Lung (tissue), 11 donors: ENCODE measurements at regions not wholly inside any gene's neighbourhood (a gene's known extent, or its start where the extent isn't known, plus 50 kb on each side); places are given as distances from the start of the nearest gene placed in this dataset.

Experiments
- ATAC-seq: fragments of 200-7000 bp; cut with Tn5 transposase; one replicate; pipeline ENCODE4 v1.9.1; 2020; ENCODE audit warnings: moderate number of reproducible peaks; ENCODE audit not compliant: insufficient read depth, low FRiP score
- DNase-seq, 3 donors: peaks; one replicate each; pipeline ENCODE4 v3.0.0-alpha.2; 2013 to 2017
- H3K27ac ChIP-seq, 2 donors: one replicate each; pipeline ENCODE4 v1.5.1; 2013; ENCODE audit warnings: mild to moderate bottlenecking in 2 of 2, moderate library complexity in 2 of 2, control low read depth in 1 of 2, inconsistent platforms in 1 of 2, low read depth in 1 of 2, low read length in 1 of 2
- H3K27me3 ChIP-seq, 3 donors: one replicate each; pipeline ENCODE4 v1.5.1; 2013; ENCODE audit warnings: low read length in 2 of 3; ENCODE audit not compliant: control insufficient read depth in 3 of 3, insufficient read depth in 3 of 3
- H3K36me3 ChIP-seq, 4 donors: one replicate each; pipeline ENCODE4 v1.5.1; 2013; ENCODE audit warnings: low read length in 4 of 4, mild to moderate bottlenecking in 1 of 4, moderate library complexity in 1 of 4; ENCODE audit not compliant: control insufficient read depth in 4 of 4, insufficient read depth in 4 of 4
- H3K4me1 ChIP-seq, 5 donors: one replicate each; pipeline ENCODE4 v1.5.1; 2013; ENCODE audit warnings: low read length in 5 of 5, mild to moderate bottlenecking in 2 of 5, moderate library complexity in 1 of 5; ENCODE audit not compliant: control insufficient read depth in 5 of 5, insufficient read depth in 5 of 5
- H3K4me3 ChIP-seq: one replicate; pipeline ENCODE4 v1.5.1; 2013; ENCODE audit warnings: mild to moderate bottlenecking, control low read depth, moderate library complexity
- H3K9ac ChIP-seq, 2 donors: one replicate each; pipeline ENCODE4 v1.5.1; 2013; ENCODE audit warnings: low read length in 2 of 2, control low read depth in 1 of 2; ENCODE audit not compliant: insufficient read depth in 1 of 2
- H3K9me3 ChIP-seq, 4 donors: one replicate each; pipeline ENCODE4 v1.5.1; 2013; ENCODE audit warnings: low read length in 3 of 4, mild to moderate bottlenecking in 1 of 4, moderate library complexity in 1 of 4; ENCODE audit not compliant: control insufficient read depth in 4 of 4, insufficient read depth in 3 of 4
- CTCF ChIP-seq: IDR thresholded peaks from 2 replicates; pipeline ENCODE4 v1.5.1; 2012; ENCODE audit warnings: mild to moderate bottlenecking; ENCODE audit errors: control extremely low read depth, extremely low read depth
- WGBS, 2 donors: extraction: QIAGEN DNeasy Blood & Tissue Kit; methylation state at CpG; one replicate each; pipeline ENCODE4 v1.1.7; 2013; 5-methylcytosine and 5-hydroxymethylcytosine counted together
- donor health status: control.
- donor health status: control.
- donor health status: Bipolar disorder and iron deficiency.
- donor health status: healthy.
- donor health status: DM: yes; HTN: yes; CAD: no.

GRCh38 chr4:97386969-97387368 is 756.3 kb downstream of the STPG2 start:
- Histone ChIP-seq H3K4me1 (no peaks in the 10 kb centered on the region), H3K4me3 (no peak overlapping the region), H3K9me3 (peaks cover 0 to 5% (median 1%) of the 10 kb centered on the region in 4 donors), H3K27me3 (no peaks in the 10 kb centered on the region), H3K9ac (no peak overlapping the region), H3K27ac (no peak overlapping the region), H3K36me3 (no peaks in the 10 kb centered on the region)
- DNase-seq (no peak), ATAC-seq (no peak)
- no peak for TF ChIP-seq CTCF

- Histone ChIP-seq H3K4me1 (no peaks in the 10 kb centered on the region), H3K4me3 (no peak overlapping the region), H3K27me3 (no peaks in the 10 kb centered on the region), H3K9me3 (peaks cover 0 to 13% (median 0%) of the 10 kb centered on the region in 4 donors), H3K9ac (no peak overlapping the region), H3K36me3 (no peaks in the 10 kb centered on the region), H3K27ac (no peak overlapping the region)
- no peak for DNase-seq
- ATAC-seq: no peak
- 66 to 67% methylated on average over 1 of the region's 1 CpG for WGBS, 2 donors
- TF ChIP-seq CTCF: no peak
Measured at GRCh38 chr4:97394653-97395052, 748.6 kb downstream of the STPG2 start.

GRCh38 chr4:97396097-97396496 is 747.2 kb downstream of the STPG2 start:
- Histone ChIP-seq H3K27me3 (no peaks in the 10 kb centered on the region), H3K4me1 (no peaks in the 10 kb centered on the region), H3K9ac (no peak overlapping the region), H3K36me3 (no peaks in the 10 kb centered on the region), H3K9me3 (peaks cover 0 to 13% (median 0%) of the 10 kb centered on the region in 4 donors), H3K4me3 (no peak overlapping the region), H3K27ac (no peak overlapping the region)
- 64 to 72% methylated on average over 3 of the region's 3 CpGs for WGBS, 2 donors
- no peak for TF ChIP-seq CTCF
- ATAC-seq (no peak), DNase-seq (no peak)

GRCh38 chr4:97396605-97397004 is 746.7 kb downstream of the STPG2 start:
- H3K27ac ChIP-seq: no peak overlapping the region
- H3K4me1 ChIP-seq: no peaks in the 10 kb centered on the region
- H3K36me3 ChIP-seq: no peaks in the 10 kb centered on the region
- no peaks in the 10 kb centered on the region for H3K27me3 ChIP-seq
- TF ChIP-seq CTCF: no peak
- no peak overlapping the region for H3K4me3 ChIP-seq
- H3K9me3 ChIP-seq: peaks cover 0 to 13% (median 0%) of the 10 kb centered on the region in 4 donors
- H3K9ac ChIP-seq: no peak overlapping the region
- 76 to 81% methylated on average over 1 of the region's 1 CpG for WGBS, 2 donors
- no peak for DNase-seq
- no peak for ATAC-seq
